ENCODE measurements at regions not wholly inside any gene's neighbourhood (a gene's known extent, or its start where the extent isn't known, plus 50 kb on each side); places are given as distances from the start of the nearest gene placed in this dataset.

DNA sequence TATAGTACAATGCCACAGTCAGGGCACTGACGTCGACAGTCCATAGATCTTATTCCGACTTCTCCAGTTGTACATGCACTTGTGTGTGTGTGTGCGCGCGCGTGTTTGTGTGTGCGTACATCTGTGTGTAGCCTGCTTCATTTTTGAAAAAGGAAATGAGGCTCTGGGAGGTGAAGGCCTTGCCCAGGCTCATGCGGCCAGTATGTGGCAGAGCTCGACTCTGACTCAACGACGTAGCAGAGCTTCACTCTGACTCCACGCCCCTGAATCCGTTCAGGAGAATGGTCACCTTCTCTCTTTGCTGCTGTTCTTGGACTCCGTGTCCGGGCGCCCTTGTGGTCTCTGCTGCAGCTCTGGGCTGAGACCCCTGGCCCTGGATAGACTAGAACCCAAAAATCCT is 81.6 kb upstream of the CIBAR2 start:
- TF ChIP-seq, protein P1, sequence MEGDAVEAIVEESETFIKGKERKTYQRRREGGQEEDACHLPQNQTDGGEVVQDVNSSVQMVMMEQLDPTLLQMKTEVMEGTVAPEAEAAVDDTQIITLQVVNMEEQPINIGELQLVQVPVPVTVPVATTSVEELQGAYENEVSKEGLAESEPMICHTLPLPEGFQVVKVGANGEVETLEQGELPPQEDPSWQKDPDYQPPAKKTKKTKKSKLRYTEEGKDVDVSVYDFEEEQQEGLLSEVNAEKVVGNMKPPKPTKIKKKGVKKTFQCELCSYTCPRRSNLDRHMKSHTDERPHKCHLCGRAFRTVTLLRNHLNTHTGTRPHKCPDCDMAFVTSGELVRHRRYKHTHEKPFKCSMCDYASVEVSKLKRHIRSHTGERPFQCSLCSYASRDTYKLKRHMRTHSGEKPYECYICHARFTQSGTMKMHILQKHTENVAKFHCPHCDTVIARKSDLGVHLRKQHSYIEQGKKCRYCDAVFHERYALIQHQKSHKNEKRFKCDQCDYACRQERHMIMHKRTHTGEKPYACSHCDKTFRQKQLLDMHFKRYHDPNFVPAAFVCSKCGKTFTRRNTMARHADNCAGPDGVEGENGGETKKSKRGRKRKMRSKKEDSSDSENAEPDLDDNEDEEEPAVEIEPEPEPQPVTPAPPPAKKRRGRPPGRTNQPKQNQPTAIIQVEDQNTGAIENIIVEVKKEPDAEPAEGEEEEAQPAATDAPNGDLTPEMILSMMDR (conservative IDR thresholded peaks at IDR 0.05) = no peak
- no peak for TF ChIP-seq ZFX (IDR thresholded peaks at IDR 0.05)

Data from C4-2B (cell line).